Middle frontal gyrus (tissue), 1 donor: ENCODE measurements at regions not wholly inside any gene's neighbourhood (a gene's known extent, or its start where the extent isn't known, plus 50 kb on each side); places are given as distances from the start of the nearest gene placed in this dataset.

ENCODE experiments used
- DNase-seq: peaks from one replicate; pipeline ENCODE4 v3.0.0-alpha.2; 2015; ENCODE audit warnings: low spot score; ENCODE audit errors: extremely low spot score

DNA sequence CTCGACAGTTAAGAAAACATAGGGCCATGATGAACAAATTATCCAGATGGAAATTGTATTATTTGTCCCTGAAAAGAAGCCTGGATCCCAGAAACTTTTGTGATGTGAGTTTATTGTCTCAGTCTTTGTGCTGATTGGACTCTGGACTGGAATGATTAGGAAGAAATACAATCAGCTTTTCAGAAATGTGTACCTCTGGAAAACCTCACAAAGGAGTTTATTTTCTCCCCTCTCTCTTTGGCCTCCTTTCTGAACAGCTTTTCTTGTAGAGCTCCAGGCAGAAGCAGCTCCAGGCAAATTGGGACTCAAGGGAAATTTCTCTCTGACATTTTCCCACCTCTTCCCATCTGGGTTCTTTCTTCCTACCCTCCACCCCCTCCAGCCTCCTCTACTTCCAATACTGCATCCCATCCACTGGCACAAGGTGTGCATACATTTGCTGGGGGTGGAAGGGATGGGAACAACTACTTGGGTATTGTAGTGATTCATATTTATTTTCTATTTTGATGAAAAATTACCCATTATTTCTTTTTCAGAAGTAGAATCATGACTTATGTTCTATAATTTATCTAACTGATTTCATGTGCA, 119.7 kb downstream of the CD47 start:
- DNase-seq = no peak

- no peak for DNase-seq
Measured at GRCh38 chr3:107969994-107970819, 120.6 kb downstream of the CD47 start.

GRCh38 chr3:107969525-107969924, 121.3 kb downstream of the CD47 start:
- DNase-seq = no peak

DNA sequence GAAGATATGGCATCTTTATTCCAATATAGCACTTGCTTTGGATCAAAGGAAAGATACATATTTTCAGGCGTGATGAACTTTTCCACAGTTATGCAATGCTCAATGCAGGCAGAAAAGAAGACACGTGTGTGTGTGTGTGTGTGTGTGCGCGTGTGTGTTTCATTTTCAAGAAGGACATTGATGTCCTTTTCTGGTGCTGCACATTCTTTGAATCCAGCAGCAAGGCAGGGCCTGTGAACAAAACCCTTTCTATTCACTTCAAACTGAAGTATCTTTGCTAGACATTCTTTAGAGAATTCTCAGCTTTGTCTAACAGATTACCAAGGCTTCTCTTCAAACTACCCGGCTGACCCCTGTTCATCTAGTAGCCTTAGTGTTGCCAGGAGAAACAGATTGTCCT, 124.6 kb downstream of the CD47 start:
- no peak for DNase-seq

GRCh38 chr3:107965136-107965655, 125.6 kb downstream of the CD47 start:
- DNase-seq = no peak

DNA sequence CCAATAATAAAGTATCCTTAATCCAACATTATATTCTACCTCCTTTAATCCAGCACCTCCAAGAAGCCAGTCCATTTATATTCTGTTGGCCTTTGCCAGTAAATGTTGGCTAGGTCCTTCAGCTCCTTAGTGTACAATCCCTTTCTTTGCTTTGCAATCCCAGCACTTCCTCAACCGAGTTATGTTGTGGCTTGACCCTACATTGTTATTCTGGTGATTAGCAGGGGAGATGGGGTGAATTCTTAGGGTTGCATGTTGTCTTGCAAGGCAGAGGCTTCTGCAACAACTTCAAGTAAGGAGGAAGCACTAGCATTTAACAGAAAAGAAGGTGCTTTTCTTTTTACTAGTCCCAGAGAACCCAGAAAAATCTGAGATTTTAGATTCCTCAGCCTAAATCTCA, 127.2 kb downstream of the CD47 start:
- DNase-seq = no peak

- DNase-seq = no peak
Measured at GRCh38 chr3:107962946-107963345, 127.9 kb downstream of the CD47 start.

- DNase-seq = no peak
Measured at GRCh38 chr3:107962037-107962436, 128.8 kb downstream of the CD47 start.

GRCh38 chr3:107959550-107960154, 131.2 kb downstream of the CD47 start:
- DNase-seq = no peak

DNA sequence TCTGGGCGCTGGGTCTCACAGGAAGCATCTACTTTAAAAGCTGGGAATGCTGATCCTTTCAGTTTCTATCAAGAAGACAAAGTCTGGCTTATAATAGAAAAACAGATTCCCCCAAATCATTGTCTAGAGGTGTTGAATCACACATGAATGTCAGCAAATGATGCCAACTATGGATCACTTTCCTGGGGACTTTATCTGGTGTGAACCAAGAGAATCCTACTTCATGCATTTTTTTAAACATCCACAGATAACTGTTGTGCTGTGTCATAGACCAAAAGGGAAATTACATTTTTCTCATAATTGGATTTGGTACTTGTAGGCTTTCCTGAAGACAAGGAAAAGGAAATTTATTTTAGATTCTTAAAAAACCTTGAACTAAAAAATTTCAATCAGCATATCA, 132.7 kb downstream of the CD47 start:
- DNase-seq = no peak

GRCh38 chr3:107956991-107957900, 133.6 kb downstream of the CD47 start:
- DNase-seq = no peak

DNA sequence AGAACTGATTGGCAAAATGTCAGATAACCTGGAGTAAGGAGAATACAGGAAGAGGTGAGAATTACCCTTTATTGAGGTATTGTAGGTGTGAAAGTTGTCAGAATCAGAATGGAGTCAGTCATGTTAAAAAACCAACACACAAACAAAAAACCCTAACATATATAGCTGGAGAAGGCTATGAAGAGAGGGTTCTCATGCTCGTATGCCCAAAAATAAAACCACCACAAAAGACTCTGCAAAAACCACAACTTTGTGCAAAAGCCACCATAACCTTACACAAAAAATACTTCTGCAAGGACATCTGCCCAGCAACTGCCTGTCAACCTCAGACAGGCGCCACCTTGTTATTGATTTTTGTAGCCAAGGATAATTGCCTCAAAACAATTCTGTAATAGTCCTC, 136.0 kb downstream of the CD47 start:
- no peak for DNase-seq

DNA sequence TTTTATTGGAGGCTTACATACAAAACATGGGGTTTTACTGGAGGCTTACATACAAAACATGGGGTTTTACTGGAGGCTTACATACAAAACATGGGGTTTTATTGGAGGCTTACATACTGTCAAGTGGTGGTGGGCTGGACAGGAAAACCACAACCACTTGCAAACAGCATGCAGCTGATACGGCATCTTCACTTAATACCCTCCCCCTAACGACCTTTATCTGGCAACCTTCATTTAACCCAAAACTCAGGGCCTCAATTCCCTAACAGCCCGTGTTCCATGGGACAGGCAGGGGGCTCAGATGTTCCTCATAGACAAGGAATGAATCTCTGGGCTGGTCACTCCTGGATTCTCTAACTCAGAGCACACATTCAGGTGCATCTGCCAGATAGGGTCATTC, 137.1 kb downstream of the CD47 start:
- no peak for DNase-seq

DNA sequence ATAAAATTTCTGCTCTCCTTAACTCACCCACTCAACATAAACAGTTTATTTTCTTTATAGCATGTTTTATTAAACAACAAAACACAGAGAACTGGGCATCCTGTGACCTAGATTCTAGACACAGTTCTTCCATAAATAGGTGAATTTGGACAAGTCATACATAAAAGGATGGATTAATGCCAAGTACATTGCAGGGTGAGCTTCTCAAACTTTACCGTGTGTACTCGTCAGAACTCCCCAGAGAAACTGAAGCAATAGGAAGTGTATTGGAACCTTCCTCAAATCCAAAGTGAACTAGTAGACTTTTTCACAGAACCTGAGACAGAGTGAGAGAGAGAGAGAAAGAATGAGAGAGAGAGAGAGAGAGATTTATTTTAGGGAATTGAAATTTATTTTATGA, 139.7 kb downstream of the CD47 start:
- no peak for DNase-seq

DNA sequence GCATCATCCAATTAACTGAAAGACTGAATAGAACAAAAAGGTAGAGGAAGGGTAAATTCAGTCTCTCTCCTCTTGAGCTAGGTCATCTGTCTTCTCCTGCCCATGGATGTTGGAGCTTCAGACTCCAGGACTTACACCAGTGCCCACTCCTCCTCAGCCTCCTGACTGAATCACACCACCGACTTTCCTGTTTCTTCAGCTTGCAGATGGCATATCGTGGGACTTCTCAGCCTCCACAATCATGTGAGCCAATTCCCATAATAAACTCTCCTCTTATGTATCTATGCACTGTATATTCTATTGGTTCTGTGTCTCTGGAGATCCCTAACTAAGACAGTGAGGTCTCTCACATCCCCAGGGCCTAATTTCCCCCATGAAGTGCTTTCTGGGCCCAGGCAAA, 140.4 kb downstream of the CD47 start:
- no peak for DNase-seq

DNA sequence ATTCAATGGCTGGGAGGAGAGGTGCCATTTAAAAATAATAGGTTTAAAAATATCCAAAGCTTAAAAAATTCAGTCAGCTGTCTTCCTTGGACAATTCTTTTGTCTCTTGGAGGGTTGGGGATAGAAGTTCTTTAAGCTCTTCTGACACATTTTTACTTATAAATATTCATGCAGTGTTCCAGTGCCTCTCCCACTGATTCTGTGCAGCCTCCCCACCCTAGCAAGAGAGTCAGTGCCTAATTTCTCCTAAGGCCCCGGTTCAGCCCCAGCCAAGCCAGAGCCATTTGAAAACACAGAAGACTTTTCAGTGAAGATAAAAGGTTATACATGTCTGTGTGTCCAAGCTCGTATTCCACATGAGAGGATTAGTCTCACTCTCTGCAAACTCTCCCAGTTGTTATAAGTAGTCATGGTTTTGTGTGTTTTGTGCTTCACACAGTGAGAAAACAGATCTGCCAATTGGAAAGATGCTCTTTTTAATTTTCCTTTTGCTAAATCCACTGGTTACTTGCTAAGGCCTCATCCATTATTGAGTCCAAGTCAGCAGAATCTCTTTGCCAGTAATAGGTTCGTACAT, 141.3 kb downstream of the CD47 start:
- DNase-seq = no peak

- no peak for DNase-seq
Measured at GRCh38 chr3:107947203-107947602, 143.6 kb downstream of the CD47 start.

DNA sequence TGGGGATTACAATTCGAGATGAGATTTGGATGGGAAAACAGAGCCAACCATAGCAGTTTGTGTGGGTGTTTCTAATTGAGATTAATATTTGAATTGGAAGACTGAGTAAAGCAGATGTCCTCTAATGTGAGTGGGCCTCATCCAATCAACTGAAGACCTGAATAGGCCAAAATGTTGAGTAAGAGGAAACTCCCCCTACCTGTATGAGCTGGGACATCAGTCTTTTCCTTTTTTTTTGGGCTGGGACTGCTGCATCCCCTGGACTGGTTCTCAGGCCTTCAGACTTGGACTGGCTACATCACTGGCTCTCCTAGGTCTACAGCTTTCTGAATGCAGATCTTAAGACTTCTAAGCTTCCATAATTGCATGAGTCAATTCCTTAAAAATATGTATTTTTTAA, 144.1 kb downstream of the CD47 start:
- no peak for DNase-seq

- DNase-seq = no peak
Measured at GRCh38 chr3:107945417-107946094, 145.3 kb downstream of the CD47 start.

DNA sequence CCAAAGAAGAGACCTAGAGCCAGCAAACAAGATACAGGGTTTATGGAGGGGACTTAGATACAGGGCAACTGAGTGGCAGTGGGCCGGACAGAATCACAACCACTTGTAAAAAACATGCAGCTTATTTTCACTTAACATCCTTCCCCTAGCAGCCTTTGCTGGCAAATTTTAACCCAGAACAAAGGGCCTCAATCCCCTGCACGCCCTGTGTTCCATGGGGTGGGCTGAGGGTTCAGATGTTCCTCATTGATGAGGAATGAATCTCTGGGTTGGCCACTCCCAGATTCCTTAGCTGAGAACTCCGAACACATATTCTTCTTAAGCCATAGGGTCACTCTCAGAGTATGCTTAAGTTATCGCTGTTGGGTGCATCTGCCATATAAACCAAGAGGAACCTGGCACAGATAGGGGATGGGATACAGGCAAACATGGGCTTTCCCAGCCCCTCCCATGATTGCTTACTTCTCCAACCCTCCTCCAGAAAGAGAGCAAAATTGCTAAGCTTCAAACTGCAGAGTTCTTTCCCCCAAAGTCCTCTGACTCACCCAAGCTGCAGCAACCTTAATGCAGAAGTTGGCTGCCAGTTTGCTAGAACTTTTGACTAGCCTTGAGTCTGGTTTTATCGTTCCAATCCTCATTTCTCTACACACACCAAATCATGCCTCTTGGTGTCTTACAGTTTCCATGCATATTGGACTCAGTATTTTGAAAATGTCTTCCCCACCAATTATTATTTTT, 146.9 kb downstream of the CD47 start:
- no peak for DNase-seq
